Upper lobe of right lung (tissue), 1 donor: ENCODE measurements at regions not wholly inside any gene's neighbourhood (a gene's known extent, or its start where the extent isn't known, plus 50 kb on each side); places are given as distances from the start of the nearest gene placed in this dataset.

Source experiments
- ATAC-seq: fragments of 200-7000 bp; cut with Tn5 transposase; one replicate; pipeline ENCODE4 v1.9.1; 2020; ENCODE audit warnings: mild to moderate bottlenecking, moderate library complexity
- DNase-seq: peaks from one replicate; pipeline ENCODE4 v3.0.0-alpha.2; 2020
- H3K27ac ChIP-seq: fragments of 200-600 bp; one replicate; pipeline ENCODE4 v1.8.0; 2022
- H3K27me3 ChIP-seq: fragments of 200-600 bp; one replicate; pipeline ENCODE4 v1.8.0; 2022; ENCODE audit warnings: mild to moderate bottlenecking
- H3K36me3 ChIP-seq: fragments of 200-600 bp; one replicate; pipeline ENCODE4 v1.8.0; 2022
- H3K4me1 ChIP-seq: fragments of 200-600 bp; one replicate; pipeline ENCODE4 v1.8.0; 2022
- H3K4me3 ChIP-seq: fragments of 200-600 bp; one replicate; pipeline ENCODE4 v1.8.0; 2022; ENCODE audit warnings: mild to moderate bottlenecking
- H3K9me3 ChIP-seq: fragments of 200-600 bp; one replicate; pipeline ENCODE4 v1.8.0; 2022
- intact Hi-C: fragments of 100-400 bp; cut with DNase I; formaldehyde crosslinking; loops from one replicate; pipeline ENCODE4 v1.11.0; 2022
- TF ChIP-seq, protein P1 (sequence below): fragments of 200-600 bp; IDR thresholded peaks from one replicate; pipeline ENCODE4 v1.8.0; 2022; ENCODE audit warnings: antibody characterized with exemption
- donor health status: DM: no; HTN: yes; CAD: no; lungs with severe emphysema.

DNA sequence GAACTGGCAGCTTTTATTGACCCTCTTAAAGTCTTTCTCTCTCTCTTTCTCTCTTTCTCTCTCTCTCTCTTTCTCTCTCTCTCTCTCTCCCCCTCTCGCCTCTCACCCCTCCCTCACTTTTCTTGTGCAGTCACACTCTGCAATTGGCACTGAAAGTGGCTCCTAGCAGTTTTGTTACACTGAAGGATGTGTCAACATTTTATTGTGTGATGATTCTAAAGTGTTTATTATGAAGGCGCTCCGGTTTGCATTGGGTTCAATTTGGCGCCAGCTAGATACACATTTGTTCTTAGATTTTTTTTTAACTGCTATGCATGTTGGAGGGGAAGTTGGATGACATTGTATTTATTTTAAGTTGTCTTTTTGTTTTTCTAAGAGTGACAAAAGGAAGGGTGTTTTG, 64.0 kb upstream of the CHRM3 start:
- no peak for ATAC-seq
- H3K27me3 ChIP-seq = no peaks in the 10 kb centered on the region
- DNase-seq = no peak

DNA sequence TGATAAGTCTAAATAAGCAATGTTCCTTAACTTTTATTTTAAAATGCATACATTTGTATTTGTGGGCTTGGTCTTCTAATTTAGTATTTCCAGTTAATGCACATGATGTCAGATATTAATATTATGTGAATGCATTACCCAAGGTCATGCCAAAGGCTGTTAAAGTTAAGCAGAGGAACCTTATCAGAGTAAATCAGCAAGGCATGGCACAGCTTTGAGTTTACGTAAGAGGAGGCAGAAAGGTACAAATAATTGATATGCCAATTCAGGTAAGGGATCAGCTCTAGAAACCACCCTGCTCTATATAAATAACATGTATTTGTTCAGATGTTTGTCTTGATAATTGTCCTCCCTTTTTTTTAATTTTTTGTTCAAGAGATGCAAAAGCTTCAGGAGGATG, 64.5 kb upstream of the CHRM3 start:
- intact Hi-C loops = no loop called here
- Histone ChIP-seq H3K27ac (no peak overlapping the region), H3K36me3 (no peaks in the 10 kb centered on the region), H3K27me3 (no peaks in the 10 kb centered on the region), H3K4me3 (no peak overlapping the region), H3K4me1 (no peaks in the 10 kb centered on the region), H3K9me3 (no peaks in the 10 kb centered on the region)
- ATAC-seq (no peak), DNase-seq (no peak)
- TF ChIP-seq, protein P1, sequence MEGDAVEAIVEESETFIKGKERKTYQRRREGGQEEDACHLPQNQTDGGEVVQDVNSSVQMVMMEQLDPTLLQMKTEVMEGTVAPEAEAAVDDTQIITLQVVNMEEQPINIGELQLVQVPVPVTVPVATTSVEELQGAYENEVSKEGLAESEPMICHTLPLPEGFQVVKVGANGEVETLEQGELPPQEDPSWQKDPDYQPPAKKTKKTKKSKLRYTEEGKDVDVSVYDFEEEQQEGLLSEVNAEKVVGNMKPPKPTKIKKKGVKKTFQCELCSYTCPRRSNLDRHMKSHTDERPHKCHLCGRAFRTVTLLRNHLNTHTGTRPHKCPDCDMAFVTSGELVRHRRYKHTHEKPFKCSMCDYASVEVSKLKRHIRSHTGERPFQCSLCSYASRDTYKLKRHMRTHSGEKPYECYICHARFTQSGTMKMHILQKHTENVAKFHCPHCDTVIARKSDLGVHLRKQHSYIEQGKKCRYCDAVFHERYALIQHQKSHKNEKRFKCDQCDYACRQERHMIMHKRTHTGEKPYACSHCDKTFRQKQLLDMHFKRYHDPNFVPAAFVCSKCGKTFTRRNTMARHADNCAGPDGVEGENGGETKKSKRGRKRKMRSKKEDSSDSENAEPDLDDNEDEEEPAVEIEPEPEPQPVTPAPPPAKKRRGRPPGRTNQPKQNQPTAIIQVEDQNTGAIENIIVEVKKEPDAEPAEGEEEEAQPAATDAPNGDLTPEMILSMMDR = no peak

More for the DNA sequence above, 64.0 kb upstream of the CHRM3 start:
- H3K4me1 ChIP-seq = no peaks in the 10 kb centered on the region
- no peak overlapping the region for H3K4me3 ChIP-seq
- H3K9me3 ChIP-seq = no peaks in the 10 kb centered on the region
- no peaks in the 10 kb centered on the region for H3K36me3 ChIP-seq
- H3K27ac ChIP-seq = no peak overlapping the region
- TF ChIP-seq, protein P1 = no peak
- intact Hi-C loops = no loop called here

DNA sequence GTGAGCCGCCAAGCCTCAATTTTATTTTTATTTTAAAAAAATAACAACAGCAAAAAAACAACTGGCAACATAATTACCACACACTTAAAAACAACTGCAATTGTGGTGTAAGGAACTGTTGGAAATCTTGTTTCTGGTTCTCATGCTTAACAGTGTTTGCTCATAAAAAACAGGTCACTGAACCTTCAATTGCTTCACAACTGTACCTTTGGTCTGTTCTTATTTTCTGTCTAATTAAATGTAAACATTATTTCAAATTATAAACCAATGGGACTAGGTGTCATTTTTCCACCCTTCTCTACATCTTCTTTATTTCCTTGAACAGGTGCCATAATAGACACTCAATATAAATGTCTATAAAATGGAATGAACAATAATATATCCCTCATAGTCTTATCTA, 68.4 kb upstream of the CHRM3 start:
- no peak for ATAC-seq
- no peak overlapping the region for H3K27ac ChIP-seq
- TF ChIP-seq, protein P1 = no peak

DNA sequence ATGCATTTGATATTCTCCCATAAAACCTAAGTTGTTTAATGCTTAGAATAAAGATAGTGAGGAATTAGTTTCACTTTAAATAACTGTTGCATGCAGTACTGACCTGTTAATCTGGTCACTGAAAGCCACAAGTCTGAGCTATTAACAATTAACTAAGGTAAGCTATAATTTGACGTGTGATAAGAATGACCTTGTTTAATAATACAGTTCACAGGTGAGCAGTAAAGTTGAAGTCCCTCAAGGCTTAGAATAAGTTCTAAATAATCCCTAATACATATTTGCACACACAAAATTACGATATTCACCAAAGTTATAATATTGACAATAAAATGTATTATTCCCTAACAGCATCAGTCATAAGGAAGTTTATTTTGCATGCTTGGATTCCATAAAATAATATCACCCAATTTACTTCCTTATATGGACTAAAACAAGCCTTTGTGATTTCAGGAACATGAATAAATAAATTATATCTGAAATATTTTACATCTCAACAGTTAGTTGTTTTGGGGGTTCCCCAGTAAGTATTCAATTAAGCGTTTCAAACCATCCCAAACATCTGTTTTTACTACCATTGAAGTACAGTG, 70.6 kb upstream of the CHRM3 start:
- no peak for DNase-seq
- no peaks in the 10 kb centered on the region for H3K27me3 ChIP-seq
- H3K4me3 ChIP-seq = no peak overlapping the region
- no peaks in the 10 kb centered on the region for H3K4me1 ChIP-seq
- TF ChIP-seq, protein P1 = no peak
- no peak overlapping the region for H3K27ac ChIP-seq
- no peak for ATAC-seq
- intact Hi-C loops = no loop called here
- H3K36me3 ChIP-seq = no peaks in the 10 kb centered on the region
- H3K9me3 ChIP-seq = no peaks in the 10 kb centered on the region

More for the DNA sequence above, 68.4 kb upstream of the CHRM3 start:
- Histone ChIP-seq H3K36me3 (no peaks in the 10 kb centered on the region), H3K27me3 (no peaks in the 10 kb centered on the region), H3K4me3 (no peak overlapping the region), H3K4me1 (no peaks in the 10 kb centered on the region), H3K9me3 (no peaks in the 10 kb centered on the region)
- intact Hi-C loops = no loop called here
- DNase-seq = no peak

DNA sequence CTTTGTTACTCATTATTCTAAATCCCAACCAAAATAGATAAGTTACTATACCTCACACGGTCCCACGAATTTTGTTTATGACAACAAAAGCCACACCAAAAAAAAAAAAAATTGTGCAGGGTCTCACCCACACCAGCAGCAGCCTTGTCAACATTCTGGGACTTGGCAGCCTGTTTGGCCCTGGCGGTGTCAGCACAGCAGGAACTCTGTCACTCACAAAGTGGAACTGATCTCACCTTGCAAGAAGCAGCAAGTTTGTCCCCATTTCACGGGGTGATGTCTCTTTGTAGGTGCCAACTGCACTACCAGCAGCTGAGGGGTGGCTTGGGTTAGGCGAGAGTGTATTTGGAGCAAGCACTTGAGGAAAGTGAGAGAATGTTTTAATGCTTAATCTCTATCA, 75.0 kb upstream of the CHRM3 start:
- Histone ChIP-seq H3K9me3 (no peaks in the 10 kb centered on the region), H3K27me3 (no peaks in the 10 kb centered on the region), H3K36me3 (no peaks in the 10 kb centered on the region), H3K27ac (no peak overlapping the region), H3K4me1 (no peaks in the 10 kb centered on the region), H3K4me3 (no peak overlapping the region)
- no peak for ATAC-seq
- TF ChIP-seq, protein P1 = no peak
- no peak for DNase-seq
- intact Hi-C loops = no loop called here
